Testis (tissue), 2 donors: ENCODE measurements at regions not wholly inside any gene's neighbourhood (a gene's known extent, or its start where the extent isn't known, plus 50 kb on each side); places are given as distances from the start of the nearest gene placed in this dataset.

Experiments
- POLR2A ChIP-seq: fragments of 450-650 bp; IDR thresholded peaks from one replicate; pipeline ENCODE4 v1.6.1; 2017; ENCODE audit warnings: antibody characterized with exemption, mild to moderate bottlenecking, moderate library complexity
- TF ChIP-seq, protein P1 (sequence below), 3 experiments: fragments of 450-650 bp in 2 of 3; fragments of 200-600 bp in 1 of 3; sonication (generic) in 1 of 3; IDR thresholded peaks; one replicate each; pipeline ENCODE4 v1.5.1; 2016 to 2019; ENCODE audit warnings: antibody characterized with exemption in 3 of 3, mild to moderate bottlenecking in 2 of 3, moderate library complexity in 1 of 3

- TF ChIP-seq POLR2A = no peak
- TF ChIP-seq, protein P1, sequence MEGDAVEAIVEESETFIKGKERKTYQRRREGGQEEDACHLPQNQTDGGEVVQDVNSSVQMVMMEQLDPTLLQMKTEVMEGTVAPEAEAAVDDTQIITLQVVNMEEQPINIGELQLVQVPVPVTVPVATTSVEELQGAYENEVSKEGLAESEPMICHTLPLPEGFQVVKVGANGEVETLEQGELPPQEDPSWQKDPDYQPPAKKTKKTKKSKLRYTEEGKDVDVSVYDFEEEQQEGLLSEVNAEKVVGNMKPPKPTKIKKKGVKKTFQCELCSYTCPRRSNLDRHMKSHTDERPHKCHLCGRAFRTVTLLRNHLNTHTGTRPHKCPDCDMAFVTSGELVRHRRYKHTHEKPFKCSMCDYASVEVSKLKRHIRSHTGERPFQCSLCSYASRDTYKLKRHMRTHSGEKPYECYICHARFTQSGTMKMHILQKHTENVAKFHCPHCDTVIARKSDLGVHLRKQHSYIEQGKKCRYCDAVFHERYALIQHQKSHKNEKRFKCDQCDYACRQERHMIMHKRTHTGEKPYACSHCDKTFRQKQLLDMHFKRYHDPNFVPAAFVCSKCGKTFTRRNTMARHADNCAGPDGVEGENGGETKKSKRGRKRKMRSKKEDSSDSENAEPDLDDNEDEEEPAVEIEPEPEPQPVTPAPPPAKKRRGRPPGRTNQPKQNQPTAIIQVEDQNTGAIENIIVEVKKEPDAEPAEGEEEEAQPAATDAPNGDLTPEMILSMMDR (IDR thresholded peaks at IDR 0.05) = no peak
These were observed 60.8 kb downstream of the SOCS3 start for GRCh38 chr17:78299049-78299448.
